ENCODE measurements at regions not wholly inside any gene's neighbourhood (a gene's known extent, or its start where the extent isn't known, plus 50 kb on each side); places are given as distances from the start of the nearest gene placed in this dataset.
"Not testable (repeated sequence)": the region's sequence is repeated elsewhere in the genome, so short reads cannot be mapped to it uniquely, and the experiment has no call there.

- no peaks in the 10 kb centered on the region for H3K4me1 ChIP-seq
- H3K27ac ChIP-seq, result no peak overlapping the region
- no peaks in the 10 kb centered on the region for H3K36me3 ChIP-seq
- TF ChIP-seq CTCF (IDR thresholded peaks at IDR 0.05), result no peak
- H3K27me3 ChIP-seq, result no peaks in the 10 kb centered on the region
- no peak overlapping the region for H3K4me3 ChIP-seq
- no peak for DNase-seq (ENCODE audit: low spot score)
- H3K9me3 ChIP-seq, result no peaks in the 10 kb centered on the region
These were observed 501.2 kb downstream of the MMUT start for GRCh38 chr6:48961781-48962415.

GRCh38 chr6:48959251-48960060, 503.6 kb downstream of the MMUT start:
- no peak for TF ChIP-seq CTCF (IDR thresholded peaks at IDR 0.05)
- DNase-seq (ENCODE audit: low spot score), result no peak
- no peak overlapping the region for H3K4me3 ChIP-seq
- H3K27me3 ChIP-seq, result no peaks in the 10 kb centered on the region
- H3K9me3 ChIP-seq, result no peaks in the 10 kb centered on the region
- H3K27ac ChIP-seq, result no peak overlapping the region
- H3K36me3 ChIP-seq, result no peaks in the 10 kb centered on the region
- no peaks in the 10 kb centered on the region for H3K4me1 ChIP-seq

GRCh38 chr6:48957781-48958180, 505.3 kb downstream of the MMUT start:
- TF ChIP-seq CTCF (IDR thresholded peaks at IDR 0.05), result no peak
- no peaks in the 10 kb centered on the region for H3K4me1 ChIP-seq
- DNase-seq (ENCODE audit: low spot score), result no peak
- H3K4me3 ChIP-seq, result no peak overlapping the region
- no peaks in the 10 kb centered on the region for H3K27me3 ChIP-seq
- H3K36me3 ChIP-seq, result no peaks in the 10 kb centered on the region
- H3K9me3 ChIP-seq, result no peaks in the 10 kb centered on the region
- H3K27ac ChIP-seq, result no peak overlapping the region

GRCh38 chr6:48951917-48952316, 511.1 kb downstream of the MMUT start:
- no peaks in the 10 kb centered on the region for H3K9me3 ChIP-seq

GRCh38 chr6:48944276-48944675, 518.8 kb downstream of the MMUT start:
- H3K27me3 ChIP-seq; H3K9me3 ChIP-seq; H3K36me3 ChIP-seq; DNase-seq (ENCODE audit: low spot score); H3K27ac ChIP-seq; H3K4me3 ChIP-seq; H3K4me1 ChIP-seq: not testable (repeated sequence)

More at GRCh38 chr6:48951917-48952316, 511.1 kb downstream of the MMUT start:
- Histone ChIP-seq H3K36me3 (no peaks in the 10 kb centered on the region), H3K4me3 (no peak overlapping the region), H3K27me3 (no peaks in the 10 kb centered on the region), H3K4me1 (no peaks in the 10 kb centered on the region), H3K27ac (no peak overlapping the region)
- DNase-seq (ENCODE audit: low spot score), result no peak
- no peak for TF ChIP-seq CTCF (IDR thresholded peaks at IDR 0.05)

- DNase-seq (ENCODE audit: low spot score), result no peak
- peaks cover 0 to 8% of the 10 kb centered on the region in 2 donors for H3K9me3 ChIP-seq
- no peak for TF ChIP-seq CTCF (IDR thresholded peaks at IDR 0.05)
- H3K4me3 ChIP-seq, result no peak overlapping the region
- H3K27me3 ChIP-seq, result no peaks in the 10 kb centered on the region
- no peak overlapping the region for H3K27ac ChIP-seq
- H3K4me1 ChIP-seq, result no peaks in the 10 kb centered on the region
- H3K36me3 ChIP-seq, result no peaks in the 10 kb centered on the region
These were observed 529.9 kb downstream of the MMUT start for GRCh38 chr6:48933136-48933535.
